NCI-H1694 (cell line): ENCODE measurements at regions not wholly inside any gene's neighbourhood (a gene's known extent, or its start where the extent isn't known, plus 50 kb on each side); places are given as distances from the start of the nearest gene placed in this dataset.
A peak's percentile ranks its signal among the peaks of the same experiment; 100 is the strongest.
"Not testable (repeated sequence)": the region's sequence is repeated elsewhere in the genome, so short reads cannot be mapped to it uniquely, and the experiment has no call there.

ENCODE experiments used
- DNase-seq: peaks from one replicate; lab custom pipeline; 2025; lab: John Stamatoyannopoulos, UW

GRCh38 chr19:33866696-33867095 lies 70.0 kb downstream of the KCTD15 start:
- DNase-seq, result no peak

GRCh38 chr19:33868076-33868735 lies 71.5 kb downstream of the KCTD15 start:
- peak; percentile 81 for DNase-seq

GRCh38 chr19:33868788-33869412 lies 72.2 kb downstream of the KCTD15 start:
- DNase-seq, result peak; percentile 61

- not testable (repeated sequence) for DNase-seq
Measured at GRCh38 chr19:33870298-33870932, 73.7 kb downstream of the KCTD15 start.

- DNase-seq, result no peak
Measured at GRCh38 chr19:33871605-33872004, 74.9 kb downstream of the KCTD15 start.

GRCh38 chr19:33872445-33873320 lies 76.0 kb downstream of the KCTD15 start:
- DNase-seq, result no peak

- no peak for DNase-seq
Measured at GRCh38 chr19:33875071-33875470, 78.4 kb downstream of the KCTD15 start.

GRCh38 chr19:33876192-33876591 lies 79.5 kb downstream of the KCTD15 start:
- no peak for DNase-seq

- no peak for DNase-seq
Measured at GRCh38 chr19:33878030-33878544, 81.4 kb downstream of the KCTD15 start.

GRCh38 chr19:33878910-33879810 lies 82.5 kb downstream of the KCTD15 start:
- no peak for DNase-seq

GRCh38 chr19:33879818-33880575 lies 83.3 kb downstream of the KCTD15 start:
- no peak for DNase-seq

- no peak for DNase-seq
Measured at GRCh38 chr19:33883859-33884519, 87.3 kb downstream of the KCTD15 start.

- DNase-seq, result no peak
Measured at GRCh38 chr19:33885236-33885635, 88.6 kb downstream of the KCTD15 start.

GRCh38 chr19:33887891-33888290 lies 91.2 kb downstream of the KCTD15 start:
- DNase-seq, result no peak

- no peak for DNase-seq
Measured at GRCh38 chr19:33888665-33889064, 92.0 kb downstream of the KCTD15 start.

- no peak for DNase-seq
Measured at GRCh38 chr19:33890569-33890968, 93.9 kb downstream of the KCTD15 start.

- no peak for DNase-seq
Measured at GRCh38 chr19:33891773-33892172, 95.1 kb downstream of the KCTD15 start.

GRCh38 chr19:33894787-33895186 lies 98.1 kb downstream of the KCTD15 start:
- DNase-seq, result no peak

GRCh38 chr19:33895366-33895765 lies 98.7 kb downstream of the KCTD15 start:
- DNase-seq, result no peak
